NB4 (cell line): ENCODE measurements at regions not wholly inside any gene's neighbourhood (a gene's known extent, or its start where the extent isn't known, plus 50 kb on each side); places are given as distances from the start of the nearest gene placed in this dataset.

Experiments used
- POLR2A ChIP-seq: IDR thresholded peaks from 2 replicates; pipeline ENCODE4 v1.6.1; 2011; ENCODE audit warnings: mild to moderate bottlenecking; ENCODE audit not compliant: insufficient read length; ENCODE audit errors: extremely low read depth
- TF ChIP-seq, protein P1 (sequence below): IDR thresholded peaks from one replicate; pipeline ENCODE4 v1.5.1; 2012; ENCODE audit warnings: low read depth, low read length

DNA sequence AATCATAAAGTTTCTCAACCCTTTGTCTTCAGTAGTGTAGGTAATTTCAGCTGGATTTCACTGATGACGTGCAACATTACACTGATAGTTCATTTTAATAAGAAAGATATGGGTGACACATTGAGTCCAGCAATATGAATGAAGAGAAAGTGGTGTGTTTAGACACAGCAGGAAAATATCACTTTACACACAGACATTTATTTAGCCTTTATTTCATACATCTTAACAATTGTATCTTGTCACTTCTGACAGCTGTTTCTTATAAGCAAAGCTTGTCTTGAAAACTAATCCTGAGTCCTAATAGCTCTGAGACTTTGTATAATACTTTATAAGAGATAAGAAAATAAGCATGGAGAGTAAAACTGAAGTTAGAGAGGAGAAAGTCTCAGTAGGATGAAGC is 720.5 kb upstream of the NUDT12 start:
- no peak for TF ChIP-seq POLR2A
- TF ChIP-seq, protein P1, sequence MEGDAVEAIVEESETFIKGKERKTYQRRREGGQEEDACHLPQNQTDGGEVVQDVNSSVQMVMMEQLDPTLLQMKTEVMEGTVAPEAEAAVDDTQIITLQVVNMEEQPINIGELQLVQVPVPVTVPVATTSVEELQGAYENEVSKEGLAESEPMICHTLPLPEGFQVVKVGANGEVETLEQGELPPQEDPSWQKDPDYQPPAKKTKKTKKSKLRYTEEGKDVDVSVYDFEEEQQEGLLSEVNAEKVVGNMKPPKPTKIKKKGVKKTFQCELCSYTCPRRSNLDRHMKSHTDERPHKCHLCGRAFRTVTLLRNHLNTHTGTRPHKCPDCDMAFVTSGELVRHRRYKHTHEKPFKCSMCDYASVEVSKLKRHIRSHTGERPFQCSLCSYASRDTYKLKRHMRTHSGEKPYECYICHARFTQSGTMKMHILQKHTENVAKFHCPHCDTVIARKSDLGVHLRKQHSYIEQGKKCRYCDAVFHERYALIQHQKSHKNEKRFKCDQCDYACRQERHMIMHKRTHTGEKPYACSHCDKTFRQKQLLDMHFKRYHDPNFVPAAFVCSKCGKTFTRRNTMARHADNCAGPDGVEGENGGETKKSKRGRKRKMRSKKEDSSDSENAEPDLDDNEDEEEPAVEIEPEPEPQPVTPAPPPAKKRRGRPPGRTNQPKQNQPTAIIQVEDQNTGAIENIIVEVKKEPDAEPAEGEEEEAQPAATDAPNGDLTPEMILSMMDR, result no peak
